ENCODE measurements at regions not wholly inside any gene's neighbourhood (a gene's known extent, or its start where the extent isn't known, plus 50 kb on each side); places are given as distances from the start of the nearest gene placed in this dataset.

GRCh38 chr12:43177276-43177675 lies 374.7 kb downstream of the ADAMTS20 start:
- TF ChIP-seq CTCF (IDR thresholded peaks at IDR 0.05) (no peak), POLR2A (IDR thresholded peaks at IDR 0.05) (no peak)
